GM12872 (cell line): ENCODE measurements at regions not wholly inside any gene's neighbourhood (a gene's known extent, or its start where the extent isn't known, plus 50 kb on each side); places are given as distances from the start of the nearest gene placed in this dataset.

Experiments used
- CTCF ChIP-seq: IDR thresholded peaks from 3 replicates; pipeline ENCODE4 v1.5.1; 2011; ENCODE audit warnings: low read depth, mild to moderate bottlenecking, low read length, moderate library complexity; ENCODE audit not compliant: insufficient read depth

- TF ChIP-seq CTCF: no peak
Measured at GRCh38 chr1:182134257-182134656, 72.7 kb upstream of the ZNF648 start.

GRCh38 chr1:182133181-182133580, 71.7 kb upstream of the ZNF648 start:
- no peak for TF ChIP-seq CTCF

GRCh38 chr1:182129398-182129797, 67.9 kb upstream of the ZNF648 start:
- TF ChIP-seq CTCF: no peak

- no peak for TF ChIP-seq CTCF
Measured at GRCh38 chr1:182128502-182128901, 67.0 kb upstream of the ZNF648 start.

- TF ChIP-seq CTCF: no peak
Measured at GRCh38 chr1:182127656-182128055, 66.1 kb upstream of the ZNF648 start.

- no peak for TF ChIP-seq CTCF
Measured at GRCh38 chr1:182126272-182126800, 64.8 kb upstream of the ZNF648 start.

GRCh38 chr1:182122913-182123260, 61.4 kb upstream of the ZNF648 start:
- TF ChIP-seq CTCF: no peak
